DOHH2 (cell line): ENCODE measurements at regions not wholly inside any gene's neighbourhood (a gene's known extent, or its start where the extent isn't known, plus 50 kb on each side); places are given as distances from the start of the nearest gene placed in this dataset.

Experiments
- H3F3A ChIP-seq: fragments of 200-600 bp; sonication (generic), shearing (Covaris generic); 2 replicates; pipeline ENCODE4 v1.6.0; 2016; ENCODE audit warnings: antibody characterized with exemption, mild to moderate bottlenecking; ENCODE audit not compliant: control insufficient read depth, insufficient read depth
- H3K27ac ChIP-seq: fragments of 200-600 bp; sonication (generic); 2 replicates; pipeline ENCODE4 v1.5.1; 2014; ENCODE audit warnings: low read depth, mild to moderate bottlenecking, low read length, moderate library complexity
- H3K27me3 ChIP-seq: fragments of 200-600 bp; sonication (generic); 2 replicates; pipeline ENCODE4 v1.6.1; 2014; ENCODE audit warnings: mild to moderate bottlenecking, low read length, mixed read lengths; ENCODE audit not compliant: control insufficient read depth
- H3K36me3 ChIP-seq: fragments of 200-600 bp; sonication (generic); 2 replicates; pipeline ENCODE4 v1.6.1; 2014; ENCODE audit warnings: mild to moderate bottlenecking, low read length, moderate library complexity, mixed read lengths; ENCODE audit not compliant: control insufficient read depth
- H3K4me1 ChIP-seq: fragments of 200-600 bp; sonication (generic); 2 replicates; pipeline ENCODE4 v1.6.1; 2014; ENCODE audit warnings: mild to moderate bottlenecking, low read length, mixed read lengths; ENCODE audit not compliant: control insufficient read depth
- H3K4me2 ChIP-seq: fragments of 200-600 bp; sonication (generic); 2 replicates; pipeline ENCODE4 v1.6.0; 2014; ENCODE audit warnings: mild to moderate bottlenecking, low read length, moderate library complexity
- H3K4me3 ChIP-seq: fragments of 200-600 bp; sonication (generic); 2 replicates; pipeline ENCODE4 v1.5.1; 2014; ENCODE audit warnings: mild to moderate bottlenecking, low read length, mixed read lengths
- H3K79me2 ChIP-seq: fragments of 200-600 bp; sonication (generic); 2 replicates; pipeline ENCODE4 v1.6.1; 2014; ENCODE audit warnings: mild to moderate bottlenecking, low read length, mixed read lengths; ENCODE audit not compliant: control insufficient read depth
- H3K9me2 ChIP-seq: fragments of 200-600 bp; sonication (generic); replicated peaks from 2 replicates; pipeline ENCODE4 v1.6.1; 2014; ENCODE audit warnings: mild to moderate bottlenecking, low read length, mixed read lengths; ENCODE audit not compliant: control insufficient read depth
- H3K9me3 ChIP-seq: fragments of 200-600 bp; sonication (generic); 2 replicates; pipeline ENCODE4 v1.6.1; 2014; ENCODE audit warnings: antibody characterized with exemption, low read length, mixed read lengths; ENCODE audit not compliant: control insufficient read depth, insufficient read depth
- H4K20me1 ChIP-seq: fragments of 200-600 bp; sonication (generic); 2 replicates; pipeline ENCODE4 v1.6.0; 2014; ENCODE audit warnings: low read depth, mild to moderate bottlenecking, antibody characterized with exemption, low read length, moderate library complexity; ENCODE audit not compliant: control insufficient read depth, insufficient read depth
- CTCF ChIP-seq: fragments of 200-600 bp; sonication (generic); IDR thresholded peaks from one replicate; pipeline ENCODE4 v1.5.1; 2014; ENCODE audit warnings: antibody characterized with exemption, mild to moderate bottlenecking, low read depth, low read length; ENCODE audit not compliant: poor library complexity, severe bottlenecking
- EZH2phosphoT487 ChIP-seq: fragments of 200-600 bp; sonication (generic); IDR thresholded peaks from 2 replicates; pipeline ENCODE4 v1.6.1; 2017; ENCODE audit warnings: borderline replicate concordance, mild to moderate bottlenecking, antibody characterized with exemption, low read length, moderate library complexity, mixed read lengths

- H4K20me1 ChIP-seq: no peaks in the 10 kb centered on the region
- H3K4me2 ChIP-seq: no peak overlapping the region
- TF ChIP-seq CTCF: no peak
- TF ChIP-seq EZH2phosphoT487: no peak
- H3K4me1 ChIP-seq: no peaks in the 10 kb centered on the region
- H3K9me2 ChIP-seq: no peaks in the 10 kb centered on the region
- no peak overlapping the region for H3K4me3 ChIP-seq
- H3K27ac ChIP-seq: no peak overlapping the region
- H3F3A ChIP-seq: no peaks in the 10 kb centered on the region
- no peaks in the 10 kb centered on the region for H3K9me3 ChIP-seq
- H3K36me3 ChIP-seq: no peaks in the 10 kb centered on the region
- no peaks in the 10 kb centered on the region for H3K79me2 ChIP-seq
- no peaks in the 10 kb centered on the region for H3K27me3 ChIP-seq
Observed at GRCh38 chr2:163319006-163319405, 416.8 kb downstream of the FIGN start.

- Histone ChIP-seq H3K27me3 (no peaks in the 10 kb centered on the region), H3K27ac (no peak overlapping the region), H3K4me1 (no peaks in the 10 kb centered on the region), H3K4me3 (no peak overlapping the region), H3K9me3 (no peaks in the 10 kb centered on the region), H3K36me3 (no peaks in the 10 kb centered on the region), H3F3A (no peaks in the 10 kb centered on the region), H3K9me2 (no peaks in the 10 kb centered on the region), H3K4me2 (no peak overlapping the region), H4K20me1 (no peaks in the 10 kb centered on the region), H3K79me2 (no peaks in the 10 kb centered on the region)
- TF ChIP-seq CTCF (no peak), EZH2phosphoT487 (no peak)
Observed at GRCh38 chr2:163314712-163315111, 421.1 kb downstream of the FIGN start.

- Histone ChIP-seq H3K9me3 (no peaks in the 10 kb centered on the region), H3K4me2 (no peak overlapping the region), H3K4me3 (no peak overlapping the region), H4K20me1 (no peaks in the 10 kb centered on the region), H3K4me1 (no peaks in the 10 kb centered on the region), H3K79me2 (no peaks in the 10 kb centered on the region), H3K27me3 (no peaks in the 10 kb centered on the region), H3F3A (no peaks in the 10 kb centered on the region), H3K36me3 (no peaks in the 10 kb centered on the region), H3K27ac (no peak overlapping the region), H3K9me2 (no peaks in the 10 kb centered on the region)
- TF ChIP-seq EZH2phosphoT487 (no peak), CTCF (no peak)
Observed at GRCh38 chr2:163312713-163313112, 423.1 kb downstream of the FIGN start.

- Histone ChIP-seq H3K4me2 (no peak overlapping the region), H3K4me1 (no peaks in the 10 kb centered on the region), H3K4me3 (no peak overlapping the region), H3F3A (no peaks in the 10 kb centered on the region), H3K9me2 (no peaks in the 10 kb centered on the region), H3K9me3 (no peaks in the 10 kb centered on the region), H3K27ac (no peak overlapping the region), H4K20me1 (no peaks in the 10 kb centered on the region), H3K36me3 (no peaks in the 10 kb centered on the region), H3K27me3 (no peaks in the 10 kb centered on the region), H3K79me2 (no peaks in the 10 kb centered on the region)
- TF ChIP-seq CTCF (no peak), EZH2phosphoT487 (no peak)
Observed at GRCh38 chr2:163306647-163307046, 429.2 kb downstream of the FIGN start.
